HG03108 (cell line): ENCODE measurements at regions not wholly inside any gene's neighbourhood (a gene's known extent, or its start where the extent isn't known, plus 50 kb on each side); places are given as distances from the start of the nearest gene placed in this dataset.

ENCODE experiments used
- ATAC-seq: cut with Tn5 transposase; IDR thresholded peaks from one replicate; pipeline ENCODE4 v1.9.1; 2021; ENCODE audit warnings: moderate library complexity; ENCODE audit not compliant: unreplicated experiment

- no peak for ATAC-seq
These were observed 60.0 kb upstream of the LNX1 start for GRCh38 chr4:53651156-53651735.

- ATAC-seq, result no peak
These were observed 58.1 kb upstream of the LNX1 start for GRCh38 chr4:53649357-53649756.

GRCh38 chr4:53647547-53647946 lies 56.3 kb upstream of the LNX1 start:
- no peak for ATAC-seq

- no peak for ATAC-seq
These were observed 55.5 kb upstream of the LNX1 start for GRCh38 chr4:53646795-53647194.

- no peak for ATAC-seq
These were observed 53.8 kb upstream of the LNX1 start for GRCh38 chr4:53645108-53645507.

- ATAC-seq, result no peak
These were observed 53.3 kb upstream of the LNX1 start for GRCh38 chr4:53644607-53645006.
